ENCODE measurements at regions not wholly inside any gene's neighbourhood (a gene's known extent, or its start where the extent isn't known, plus 50 kb on each side); places are given as distances from the start of the nearest gene placed in this dataset.

GRCh38 chr4:19329631-19330030 is 922.1 kb upstream of the SLIT2 start:
- Histone ChIP-seq H2AK5ac (ENCODE audit: low read length) (no peak overlapping the region), H3K9me3 (ENCODE audit: insufficient read depth, low read depth, low read length) (no peaks in the 10 kb centered on the region), H3K36me3 (ENCODE audit: control insufficient read depth in 1 of 2, insufficient read depth in 2 of 2, low read length in 2 of 2) (no peaks in the 10 kb centered on the region), H3K4me3 (ENCODE audit: low read depth, low read length) (no peak overlapping the region), H3K79me2 (ENCODE audit: control insufficient read depth, insufficient read depth, low read length, poor library complexity) (no peaks in the 10 kb centered on the region), H3K4me1 (ENCODE audit: control insufficient read depth in 1 of 2, insufficient read depth in 2 of 2, low read length in 2 of 2) (no peaks in the 10 kb centered on the region), H4K12ac (ENCODE audit: low read depth, low read length) (no peak overlapping the region), H2BK120ac (ENCODE audit: insufficient read depth, low read length, poor library complexity) (no peak overlapping the region), H3K9ac (ENCODE audit: low read length) (no peak overlapping the region), H4K91ac (ENCODE audit: low read depth, low read length) (no peak overlapping the region), H3K27ac (ENCODE audit: low read depth, low read length) (no peak overlapping the region), H4K8ac (ENCODE audit: low read depth, low read length) (no peak overlapping the region), H2AFZ (ENCODE audit: insufficient read depth, low read length, poor library complexity) (no peak overlapping the region), H3K23ac (ENCODE audit: low read length) (no peak overlapping the region), H3K14ac (ENCODE audit: low read length) (no peak overlapping the region), H2BK12ac (ENCODE audit: low read length) (no peak overlapping the region), H3K18ac (ENCODE audit: low read length) (no peak overlapping the region), H3K4me2 (ENCODE audit: low read length) (no peak overlapping the region), H2BK5ac (ENCODE audit: low read depth, low read length, poor library complexity) (no peak overlapping the region), H3K4ac (ENCODE audit: low read depth, low read length) (no peak overlapping the region), H3K27me3 (ENCODE audit: insufficient read depth, low read length) (no peaks in the 10 kb centered on the region), H3K79me1 (ENCODE audit: low read length) (no peaks in the 10 kb centered on the region)
- WGBS (ENCODE audit: extremely low coverage, insufficient coverage, insufficient read length): no CpG with 5 or more reads among the region's 1 CpG
- peak in 1 of 2 donors; percentile 22 for DNase-seq

DNA sequence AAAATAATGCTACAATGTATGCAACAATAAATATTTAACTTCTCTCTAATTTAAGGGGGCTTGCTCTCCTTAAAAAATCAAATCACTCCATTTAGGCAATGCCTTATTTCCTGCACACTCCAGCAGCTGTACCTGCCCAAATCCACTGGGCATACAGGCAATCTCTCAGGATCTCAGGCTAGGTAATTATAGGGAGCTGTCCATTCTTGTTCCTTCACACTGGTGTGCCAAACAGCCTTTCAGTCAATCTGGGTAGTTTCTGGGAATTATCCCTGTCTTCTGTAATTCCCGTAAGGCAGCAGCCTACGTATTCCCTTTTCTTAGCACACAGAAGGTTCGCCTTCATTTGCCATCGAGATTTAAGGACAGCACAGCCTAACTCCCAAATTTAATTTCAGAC is 922.6 kb upstream of the SLIT2 start:
- H3K36me3 ChIP-seq (ENCODE audit: control insufficient read depth in 1 of 2, insufficient read depth in 2 of 2, low read length in 2 of 2): no peaks in the 10 kb centered on the region
- H2AFZ ChIP-seq (ENCODE audit: insufficient read depth, low read length, poor library complexity): no peak overlapping the region
- no peak overlapping the region for H4K12ac ChIP-seq (ENCODE audit: low read depth, low read length)
- DNase-seq: no peak
- no peak overlapping the region for H3K4me3 ChIP-seq (ENCODE audit: low read depth, low read length)
- no peak overlapping the region for H4K91ac ChIP-seq (ENCODE audit: low read depth, low read length)
- no peak overlapping the region for H2BK120ac ChIP-seq (ENCODE audit: insufficient read depth, low read length, poor library complexity)
- no peak overlapping the region for H3K4me2 ChIP-seq (ENCODE audit: low read length)
- H3K4me1 ChIP-seq (ENCODE audit: control insufficient read depth in 1 of 2, insufficient read depth in 2 of 2, low read length in 2 of 2): no peaks in the 10 kb centered on the region
- WGBS (ENCODE audit: extremely low coverage, insufficient coverage, insufficient read length): no CpG with 5 or more reads among the region's 4 CpGs
- H2AK5ac ChIP-seq (ENCODE audit: low read length): no peak overlapping the region
- H3K14ac ChIP-seq (ENCODE audit: low read length): no peak overlapping the region
- no peak overlapping the region for H3K23ac ChIP-seq (ENCODE audit: low read length)
- no peaks in the 10 kb centered on the region for H3K79me1 ChIP-seq (ENCODE audit: low read length)
- no peak overlapping the region for H4K8ac ChIP-seq (ENCODE audit: low read depth, low read length)
- H2BK12ac ChIP-seq (ENCODE audit: low read length): no peak overlapping the region
- no peaks in the 10 kb centered on the region for H3K79me2 ChIP-seq (ENCODE audit: control insufficient read depth, insufficient read depth, low read length, poor library complexity)
- H3K27me3 ChIP-seq (ENCODE audit: insufficient read depth, low read length): no peaks in the 10 kb centered on the region
- no peak overlapping the region for H2BK5ac ChIP-seq (ENCODE audit: low read depth, low read length, poor library complexity)
- no peak overlapping the region for H3K18ac ChIP-seq (ENCODE audit: low read length)
- H3K9ac ChIP-seq (ENCODE audit: low read length): no peak overlapping the region
- H3K9me3 ChIP-seq (ENCODE audit: insufficient read depth, low read depth, low read length): no peaks in the 10 kb centered on the region
- no peak overlapping the region for H3K27ac ChIP-seq (ENCODE audit: low read depth, low read length)
- H3K4ac ChIP-seq (ENCODE audit: low read depth, low read length): no peak overlapping the region

- no peak overlapping the region for H2BK120ac ChIP-seq (ENCODE audit: insufficient read depth, low read length, poor library complexity)
- no CpG with 5 or more reads among the region's 1 CpG for WGBS (ENCODE audit: extremely low coverage, insufficient coverage, insufficient read length)
Measured at GRCh38 chr4:19327364-19327763, 924.3 kb upstream of the SLIT2 start.

GRCh38 chr4:19324184-19324583 is 927.5 kb upstream of the SLIT2 start:
- Histone ChIP-seq H3K18ac (ENCODE audit: low read length) (no peak overlapping the region), H2BK12ac (ENCODE audit: low read length) (no peak overlapping the region), H2AFZ (ENCODE audit: insufficient read depth, low read length, poor library complexity) (no peak overlapping the region), H3K23ac (ENCODE audit: low read length) (no peak overlapping the region), H3K36me3 (ENCODE audit: control insufficient read depth in 1 of 2, insufficient read depth in 2 of 2, low read length in 2 of 2) (no peaks in the 10 kb centered on the region), H3K79me1 (ENCODE audit: low read length) (no peaks in the 10 kb centered on the region), H3K4me1 (ENCODE audit: control insufficient read depth in 1 of 2, insufficient read depth in 2 of 2, low read length in 2 of 2) (no peaks in the 10 kb centered on the region), H2BK5ac (ENCODE audit: low read depth, low read length, poor library complexity) (no peak overlapping the region), H3K4me2 (ENCODE audit: low read length) (no peak overlapping the region), H3K9ac (ENCODE audit: low read length) (no peak overlapping the region), H3K4ac (ENCODE audit: low read depth, low read length) (no peak overlapping the region), H3K14ac (ENCODE audit: low read length) (no peak overlapping the region), H3K4me3 (ENCODE audit: low read depth, low read length) (no peak overlapping the region), H3K27ac (ENCODE audit: low read depth, low read length) (no peak overlapping the region), H4K91ac (ENCODE audit: low read depth, low read length) (no peak overlapping the region), H4K8ac (ENCODE audit: low read depth, low read length) (no peak overlapping the region), H4K12ac (ENCODE audit: low read depth, low read length) (no peak overlapping the region), H2AK5ac (ENCODE audit: low read length) (no peak overlapping the region), H3K9me3 (ENCODE audit: insufficient read depth, low read depth, low read length) (no peaks in the 10 kb centered on the region), H3K27me3 (ENCODE audit: insufficient read depth, low read length) (no peaks in the 10 kb centered on the region), H3K79me2 (ENCODE audit: control insufficient read depth, insufficient read depth, low read length, poor library complexity) (no peaks in the 10 kb centered on the region), H2BK120ac (ENCODE audit: insufficient read depth, low read length, poor library complexity) (no peak overlapping the region)
- no peak for DNase-seq

More at GRCh38 chr4:19327364-19327763, 924.3 kb upstream of the SLIT2 start:
- Histone ChIP-seq H3K27ac (ENCODE audit: low read depth, low read length) (no peak overlapping the region), H2AFZ (ENCODE audit: insufficient read depth, low read length, poor library complexity) (no peak overlapping the region), H3K36me3 (ENCODE audit: control insufficient read depth in 1 of 2, insufficient read depth in 2 of 2, low read length in 2 of 2) (no peaks in the 10 kb centered on the region), H3K27me3 (ENCODE audit: insufficient read depth, low read length) (no peaks in the 10 kb centered on the region), H3K9me3 (ENCODE audit: insufficient read depth, low read depth, low read length) (no peaks in the 10 kb centered on the region), H3K14ac (ENCODE audit: low read length) (no peak overlapping the region), H2BK12ac (ENCODE audit: low read length) (no peak overlapping the region), H3K4me3 (ENCODE audit: low read depth, low read length) (no peak overlapping the region), H3K79me1 (ENCODE audit: low read length) (no peaks in the 10 kb centered on the region), H4K8ac (ENCODE audit: low read depth, low read length) (no peak overlapping the region), H3K4me2 (ENCODE audit: low read length) (no peak overlapping the region), H3K18ac (ENCODE audit: low read length) (no peak overlapping the region), H3K9ac (ENCODE audit: low read length) (no peak overlapping the region), H3K4me1 (ENCODE audit: control insufficient read depth in 1 of 2, insufficient read depth in 2 of 2, low read length in 2 of 2) (no peaks in the 10 kb centered on the region), H2BK5ac (ENCODE audit: low read depth, low read length, poor library complexity) (no peak overlapping the region), H3K79me2 (ENCODE audit: control insufficient read depth, insufficient read depth, low read length, poor library complexity) (no peaks in the 10 kb centered on the region), H2AK5ac (ENCODE audit: low read length) (no peak overlapping the region), H3K4ac (ENCODE audit: low read depth, low read length) (no peak overlapping the region), H4K91ac (ENCODE audit: low read depth, low read length) (no peak overlapping the region), H3K23ac (ENCODE audit: low read length) (no peak overlapping the region), H4K12ac (ENCODE audit: low read depth, low read length) (no peak overlapping the region)
- DNase-seq: no peak
